A204.1 (cell line): ENCODE measurements at regions not wholly inside any gene's neighbourhood (a gene's known extent, or its start where the extent isn't known, plus 50 kb on each side); places are given as distances from the start of the nearest gene placed in this dataset.

Source experiments
- FAIRE-seq: peaks from 2 replicates; lab custom pipeline; 2012; peaks lifted over from hg19 to GRCh38; lab: Jason Lieb, UNC

- FAIRE-seq = no peak
Measured at GRCh38 chr21:21730512-21730911, 732.3 kb downstream of the NCAM2 start.

DNA sequence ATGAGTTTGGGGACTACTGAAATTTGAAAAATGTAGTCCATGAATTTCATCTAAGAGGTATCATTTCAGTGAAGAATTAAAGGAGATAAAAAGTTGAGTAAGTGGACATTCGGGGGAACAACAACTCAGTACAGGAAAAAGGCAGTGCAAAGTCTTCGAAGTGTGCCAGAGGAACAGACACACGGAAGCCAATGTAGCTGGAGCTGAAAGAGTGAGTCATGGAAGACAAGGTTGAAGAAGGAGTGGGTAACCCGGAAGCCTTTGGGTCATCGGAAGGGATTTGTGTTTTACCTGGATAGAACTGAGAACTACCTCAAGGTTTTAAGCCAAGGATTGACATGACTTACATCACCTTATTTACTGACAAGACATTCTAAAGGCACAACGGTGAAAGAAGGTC lies 733.4 kb downstream of the NCAM2 start:
- FAIRE-seq = no peak

GRCh38 chr21:21734088-21734487 lies 735.9 kb downstream of the NCAM2 start:
- FAIRE-seq = no peak

DNA sequence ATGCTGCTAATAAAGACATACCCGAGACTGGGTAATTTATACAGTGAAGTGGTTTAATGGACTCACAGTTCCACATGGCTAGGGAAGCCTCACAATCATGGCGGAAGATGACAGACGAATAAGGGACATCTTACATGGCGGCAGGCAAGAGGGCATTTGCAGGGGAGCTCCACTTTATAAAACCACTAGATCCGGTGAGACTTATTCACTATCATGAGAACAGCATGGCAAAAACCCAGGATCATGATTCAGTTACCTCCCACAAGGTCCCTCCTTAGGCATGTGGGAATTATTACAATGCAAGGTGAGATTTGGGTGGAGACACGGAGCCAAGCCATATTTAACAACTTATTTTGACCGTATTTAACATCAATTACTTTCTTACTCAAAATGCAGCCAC lies 739.0 kb downstream of the NCAM2 start:
- no peak for FAIRE-seq

GRCh38 chr21:21740207-21740606 lies 742.0 kb downstream of the NCAM2 start:
- no peak for FAIRE-seq

- no peak for FAIRE-seq
Measured at GRCh38 chr21:21750124-21750825, 752.1 kb downstream of the NCAM2 start.

- FAIRE-seq = no peak
Measured at GRCh38 chr21:21751286-21751685, 753.1 kb downstream of the NCAM2 start.

- no peak for FAIRE-seq
Measured at GRCh38 chr21:21762855-21763254, 764.6 kb downstream of the NCAM2 start.

DNA sequence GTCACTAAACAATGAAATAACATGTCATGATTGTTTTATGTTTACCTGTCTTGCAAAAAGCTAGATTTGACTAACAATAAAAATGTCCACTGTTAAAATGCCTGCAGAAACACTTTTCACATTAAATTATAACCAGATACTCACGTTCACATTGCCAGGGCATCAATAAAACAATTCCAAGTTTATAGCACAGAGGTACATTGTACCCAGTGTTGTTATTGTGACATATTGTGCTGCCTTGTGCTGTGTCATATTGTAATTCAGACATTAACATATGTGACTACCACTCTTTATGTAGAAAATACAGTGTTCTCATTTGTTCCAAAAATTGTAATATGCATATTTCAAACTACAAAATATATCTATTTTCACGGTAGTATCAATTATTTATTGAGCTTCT lies 766.1 kb downstream of the NCAM2 start:
- FAIRE-seq = no peak

- no peak for FAIRE-seq
Measured at GRCh38 chr21:21767276-21767675, 769.1 kb downstream of the NCAM2 start.

DNA sequence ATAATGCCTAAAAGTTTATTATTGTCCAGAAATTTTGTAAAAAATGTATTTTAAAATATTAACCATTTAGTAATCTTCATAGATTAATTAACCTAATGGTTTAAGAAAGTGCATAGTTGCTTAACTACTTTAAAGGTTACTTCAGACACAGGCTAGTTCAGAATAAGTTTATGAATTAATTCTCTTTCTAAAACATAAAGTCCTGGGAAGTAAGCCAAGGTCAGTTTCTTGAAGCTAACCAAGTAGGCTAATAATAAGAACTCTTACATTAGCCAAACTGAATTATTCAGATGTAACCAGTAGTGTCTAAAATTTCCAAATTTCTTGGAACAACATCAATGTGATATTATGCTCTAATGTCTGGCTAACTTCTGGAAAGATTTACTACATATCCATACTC lies 790.4 kb downstream of the NCAM2 start:
- no peak for FAIRE-seq

- FAIRE-seq = no peak
Measured at GRCh38 chr21:21801921-21802320, 803.7 kb downstream of the NCAM2 start.

- no peak for FAIRE-seq
Measured at GRCh38 chr21:21806711-21807597, 808.7 kb downstream of the NCAM2 start.

DNA sequence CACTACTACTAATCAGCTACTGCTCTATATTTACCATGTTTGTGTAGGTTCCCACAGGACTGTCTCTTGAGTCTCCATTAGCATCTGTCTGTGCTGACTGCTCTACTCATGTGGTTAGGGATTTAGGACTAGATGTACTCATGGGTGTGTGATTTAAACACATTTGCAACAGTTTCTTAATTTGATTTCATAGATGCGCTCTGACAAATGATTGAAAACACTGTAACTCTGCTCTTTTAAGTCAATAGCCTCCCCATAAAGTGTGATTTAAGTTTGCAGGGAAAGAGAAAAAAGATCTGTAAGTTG lies 809.3 kb downstream of the NCAM2 start:
- no peak for FAIRE-seq

GRCh38 chr21:21813289-21813688 lies 815.1 kb downstream of the NCAM2 start:
- no peak for FAIRE-seq

GRCh38 chr21:21813934-21814333 lies 815.7 kb downstream of the NCAM2 start:
- FAIRE-seq = no peak

- FAIRE-seq = no peak
Measured at GRCh38 chr21:21816778-21817177, 818.6 kb downstream of the NCAM2 start.

DNA sequence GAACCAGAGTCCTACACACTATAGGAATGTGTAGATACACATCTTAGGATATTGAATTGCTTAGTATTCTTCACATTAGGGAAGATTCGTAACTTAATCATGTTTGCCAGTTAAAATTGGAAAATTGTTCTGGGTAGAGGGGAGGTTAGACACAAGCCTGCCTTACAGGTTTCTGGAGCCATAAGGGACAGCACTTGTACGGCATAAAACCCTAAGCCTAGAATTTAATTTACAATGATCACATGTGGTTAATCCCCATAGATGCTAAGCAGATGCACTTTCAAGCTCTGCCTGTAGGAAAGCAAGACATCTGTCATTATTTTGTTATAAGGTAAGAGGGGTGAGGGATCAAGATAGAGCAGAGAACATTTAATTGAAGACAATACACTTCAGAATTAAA lies 820.7 kb downstream of the NCAM2 start:
- no peak for FAIRE-seq

DNA sequence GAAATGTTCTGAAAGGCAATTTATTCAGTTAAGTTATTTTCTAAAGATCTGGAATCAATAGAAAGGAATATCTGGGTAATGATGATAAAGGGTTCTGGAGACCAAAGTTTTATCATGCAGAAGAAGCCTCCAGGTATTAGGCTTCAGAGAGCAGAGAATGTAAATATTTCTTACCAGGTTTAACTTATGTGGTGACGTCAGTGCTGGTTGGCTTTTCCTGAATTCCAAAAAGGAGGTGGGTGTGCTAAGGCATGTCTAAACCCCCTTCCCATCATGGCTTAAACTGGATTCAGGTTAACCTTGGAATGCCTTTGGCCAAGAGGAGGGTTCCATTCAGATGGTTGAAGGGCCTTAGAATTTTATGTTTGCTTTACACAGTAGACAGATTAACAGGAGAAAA lies 829.9 kb downstream of the NCAM2 start:
- FAIRE-seq = no peak

GRCh38 chr21:21831036-21831435 lies 832.8 kb downstream of the NCAM2 start:
- no peak for FAIRE-seq

DNA sequence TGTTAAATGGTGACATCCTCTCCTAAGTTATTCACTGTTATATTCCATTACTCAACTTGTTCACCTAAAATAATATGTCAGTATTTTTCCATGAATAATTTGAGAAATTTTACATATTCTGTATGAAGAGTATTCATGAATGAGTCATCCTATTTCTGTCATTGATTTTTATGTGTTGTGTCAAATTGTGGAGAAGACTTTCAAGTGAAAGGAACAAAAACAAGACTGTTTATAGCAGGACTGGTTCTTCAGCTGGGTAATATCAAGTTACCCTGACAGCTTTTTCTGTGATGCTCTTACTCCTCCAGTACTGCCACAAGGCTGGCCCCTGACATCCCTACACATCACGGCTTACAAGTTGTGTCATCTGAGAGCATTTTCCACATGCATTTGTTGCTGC lies 847.7 kb downstream of the NCAM2 start:
- no peak for FAIRE-seq

- no peak for FAIRE-seq
Measured at GRCh38 chr21:21851205-21851604, 853.0 kb downstream of the NCAM2 start.

DNA sequence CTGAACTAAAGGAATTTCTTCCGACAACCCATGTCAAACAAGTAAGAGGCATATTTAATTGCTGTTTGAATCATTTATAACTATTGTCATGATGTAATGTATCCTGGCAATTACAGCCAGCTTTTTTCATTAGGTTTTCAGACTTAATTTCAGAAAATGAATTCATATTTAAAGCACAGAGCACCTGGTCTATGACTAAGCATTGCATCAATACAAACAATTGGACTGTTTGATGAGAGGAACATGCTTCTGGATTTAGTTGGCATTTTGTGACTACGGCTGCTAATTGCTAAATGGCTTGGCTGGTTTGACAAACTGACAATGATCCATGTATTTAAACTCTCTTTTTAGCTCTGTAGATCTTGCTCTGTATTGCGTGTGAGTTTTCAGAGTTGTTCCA lies 853.4 kb downstream of the NCAM2 start:
- no peak for FAIRE-seq
